SJCRH30 (cell line): ENCODE measurements at regions not wholly inside any gene's neighbourhood (a gene's known extent, or its start where the extent isn't known, plus 50 kb on each side); places are given as distances from the start of the nearest gene placed in this dataset.
"Not testable (repeated sequence)": the region's sequence is repeated elsewhere in the genome, so short reads cannot be mapped to it uniquely, and the experiment has no call there.

Experiments used
- DNase-seq, 2 experiments: peaks; one replicate each; pipeline ENCODE4 v3.0.0-alpha.2; 2015 to 2020
- H3K27ac ChIP-seq: fragments of 250-450 bp; sonication (Bioruptor Pico); 2 replicates; pipeline ENCODE4 v1.5.1; 2020; ENCODE audit warnings: mild to moderate bottlenecking, moderate library complexity
- H3K27me3 ChIP-seq: fragments of 250-450 bp; sonication (Bioruptor Pico); 2 replicates; pipeline ENCODE4 v1.5.1; 2020; ENCODE audit warnings: mild to moderate bottlenecking, moderate library complexity
- H3K36me3 ChIP-seq: fragments of 250-450 bp; sonication (Bioruptor Pico); 2 replicates; pipeline ENCODE4 v1.5.1; 2020; ENCODE audit warnings: mild to moderate bottlenecking, moderate library complexity
- H3K4me1 ChIP-seq: fragments of 250-450 bp; sonication (Bioruptor Pico); 2 replicates; pipeline ENCODE4 v1.5.1; 2020; ENCODE audit warnings: mild to moderate bottlenecking, moderate library complexity
- H3K4me3 ChIP-seq: fragments of 250-450 bp; sonication (Bioruptor Pico); 2 replicates; pipeline ENCODE4 v1.5.1; 2020; ENCODE audit warnings: mild to moderate bottlenecking, moderate library complexity
- H3K9me3 ChIP-seq: fragments of 250-450 bp; sonication (Bioruptor Pico); replicated peaks from 2 replicates; pipeline ENCODE4 v1.5.1; 2020; ENCODE audit warnings: mild to moderate bottlenecking, moderate library complexity

DNA sequence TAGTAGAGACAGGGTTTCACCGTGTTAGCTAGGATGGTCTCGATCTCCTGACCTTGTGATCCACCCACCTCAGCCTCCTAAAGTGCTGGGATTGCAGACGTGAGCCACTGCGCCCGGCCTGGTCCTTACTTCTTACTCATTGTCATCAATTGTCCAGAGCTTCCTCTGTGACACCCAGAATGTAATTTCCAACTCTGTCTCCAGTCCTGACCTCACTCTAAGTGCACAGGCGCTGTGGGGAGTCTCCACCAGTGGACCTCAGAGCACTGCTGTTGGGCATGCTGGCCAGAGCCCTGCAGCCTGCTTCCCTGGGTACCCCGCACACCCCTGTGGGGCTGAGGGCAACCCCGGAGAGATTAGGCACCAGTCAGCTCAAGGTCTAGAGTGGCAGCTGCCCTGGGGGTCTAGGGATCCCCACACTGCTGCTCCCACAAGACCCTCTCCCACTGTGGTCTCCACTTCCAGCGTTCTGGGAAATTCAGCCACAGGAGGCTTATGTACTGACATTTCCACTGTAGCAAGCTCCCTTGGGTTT lies 1140.3 kb downstream of the TBC1D22A start:
- no peak overlapping the region for H3K4me3 ChIP-seq
- H3K27ac ChIP-seq = no peak overlapping the region
- no peak for DNase-seq
- H3K36me3 ChIP-seq = no peaks in the 10 kb centered on the region
- H3K27me3 ChIP-seq = no peaks in the 10 kb centered on the region
- H3K4me1 ChIP-seq = no peaks in the 10 kb centered on the region
- H3K9me3 ChIP-seq = no peaks in the 10 kb centered on the region

DNA sequence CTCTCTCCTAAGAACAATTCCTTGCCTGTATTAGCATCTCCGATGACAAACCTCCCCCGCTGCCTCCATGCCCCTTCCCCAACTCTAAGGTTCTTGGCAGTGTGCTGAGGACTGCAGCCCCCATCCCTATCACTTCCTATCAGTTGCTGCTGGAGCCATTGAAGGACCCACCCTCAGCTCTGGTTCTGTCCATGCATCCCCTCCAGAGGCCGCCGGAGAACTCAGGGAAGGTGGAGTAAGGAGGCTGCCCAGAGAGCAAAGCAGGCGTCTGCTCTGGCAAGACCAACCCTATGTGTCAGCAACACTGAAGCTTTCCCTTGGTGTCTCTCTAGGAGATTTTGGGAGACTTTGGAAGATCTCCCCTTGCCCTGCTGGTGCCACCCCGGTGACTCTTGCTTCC lies 1139.5 kb downstream of the TBC1D22A start:
- Histone ChIP-seq H3K4me3 (no peak overlapping the region), H3K27ac (no peak overlapping the region), H3K27me3 (no peaks in the 10 kb centered on the region), H3K36me3 (no peaks in the 10 kb centered on the region), H3K9me3 (no peaks in the 10 kb centered on the region), H3K4me1 (no peaks in the 10 kb centered on the region)
- DNase-seq = no peak

DNA sequence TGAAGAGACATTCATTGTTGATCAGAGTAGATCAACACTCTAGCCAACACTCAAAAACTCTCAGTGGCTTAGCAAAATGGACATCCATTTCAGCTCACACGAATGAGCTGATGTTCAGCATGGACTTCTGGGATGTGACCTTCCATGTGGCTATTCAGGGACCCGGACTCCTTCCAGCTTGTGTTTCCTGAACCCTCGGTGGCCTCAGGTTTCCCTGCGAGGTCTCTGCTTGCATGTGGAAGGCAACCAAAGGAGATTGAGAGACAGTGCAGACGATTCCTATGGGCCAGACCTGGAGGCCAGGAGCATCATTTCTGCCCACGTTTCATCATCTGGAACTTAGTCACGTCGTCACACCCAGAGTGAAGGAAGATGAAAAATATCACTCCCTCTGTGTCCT lies 1137.4 kb downstream of the TBC1D22A start:
- DNase-seq = no peak

DNA sequence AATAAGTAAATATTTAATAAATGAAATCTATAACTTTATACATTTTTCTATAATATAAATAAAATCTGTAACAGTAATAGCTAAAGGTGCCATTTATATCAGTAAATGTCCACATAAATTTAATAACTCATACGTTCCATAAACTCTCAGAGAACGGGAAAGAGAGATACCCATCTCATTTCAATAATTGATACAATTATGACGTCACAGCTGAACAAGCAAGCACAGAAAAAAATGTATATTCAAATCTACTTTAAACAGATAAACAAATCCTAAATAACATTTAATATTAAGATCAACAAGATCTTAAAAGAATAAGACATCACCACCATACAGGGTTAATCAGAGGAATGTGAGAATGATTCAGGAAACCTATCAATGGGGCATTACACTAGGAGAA lies 1136.5 kb downstream of the TBC1D22A start:
- no peaks in the 10 kb centered on the region for H3K4me1 ChIP-seq
- no peaks in the 10 kb centered on the region for H3K36me3 ChIP-seq
- no peak overlapping the region for H3K4me3 ChIP-seq
- H3K27me3 ChIP-seq = no peaks in the 10 kb centered on the region
- no peak overlapping the region for H3K27ac ChIP-seq
- DNase-seq = no peak
- peaks cover 13% of the 10 kb centered on the region for H3K9me3 ChIP-seq

More for the DNA sequence above, 1137.4 kb downstream of the TBC1D22A start:
- no peaks in the 10 kb centered on the region for H3K36me3 ChIP-seq
- no peaks in the 10 kb centered on the region for H3K4me1 ChIP-seq
- no peaks in the 10 kb centered on the region for H3K27me3 ChIP-seq
- H3K27ac ChIP-seq = no peak overlapping the region
- H3K9me3 ChIP-seq = peaks cover 8% of the 10 kb centered on the region
- no peak overlapping the region for H3K4me3 ChIP-seq

DNA sequence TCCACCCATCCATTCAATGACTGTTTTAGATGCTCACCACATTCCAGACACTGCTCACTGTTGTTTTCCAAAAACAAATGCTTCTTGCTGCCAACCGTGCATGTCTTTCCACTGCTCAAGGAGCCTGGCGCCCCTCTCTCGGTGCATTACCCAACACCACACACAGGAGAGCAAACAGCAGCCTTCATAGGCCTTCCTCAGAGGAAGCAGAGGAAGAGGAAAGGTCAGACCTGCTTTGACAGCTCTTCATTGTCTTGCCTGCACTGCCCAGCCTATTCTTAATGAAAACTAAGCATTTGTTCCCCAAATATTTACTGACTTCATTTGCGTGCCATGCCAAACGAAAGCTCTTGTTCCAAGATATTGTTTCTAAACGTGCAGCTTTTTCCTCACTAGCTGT lies 1129.2 kb downstream of the TBC1D22A start:
- Histone ChIP-seq H3K27me3 (no peaks in the 10 kb centered on the region), H3K4me3 (no peak overlapping the region), H3K4me1 (no peaks in the 10 kb centered on the region), H3K9me3 (peaks cover 14% of the 10 kb centered on the region), H3K27ac (no peak overlapping the region), H3K36me3 (no peaks in the 10 kb centered on the region)
- DNase-seq = no peak

DNA sequence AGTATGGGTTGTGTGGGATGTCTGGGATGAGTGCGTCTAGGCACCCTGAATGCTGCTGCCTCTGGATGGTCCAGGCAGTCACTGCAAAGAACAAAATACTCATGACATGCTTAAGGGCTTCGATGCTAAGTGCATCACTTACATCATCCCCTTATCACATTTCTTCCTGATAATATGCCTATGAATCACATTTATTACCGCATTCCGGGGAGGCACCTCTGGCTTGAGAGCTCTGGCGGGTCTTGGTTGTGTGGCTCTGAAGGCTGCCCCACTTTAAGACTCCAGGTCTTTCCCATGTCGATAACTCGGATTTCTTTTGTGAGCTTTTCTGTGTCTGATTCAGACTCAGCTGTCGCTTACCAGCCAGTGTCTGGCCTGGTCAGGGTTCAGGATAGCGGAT lies 1126.4 kb downstream of the TBC1D22A start:
- Histone ChIP-seq H3K27ac (no peak overlapping the region), H3K27me3 (no peaks in the 10 kb centered on the region), H3K9me3 (no peaks in the 10 kb centered on the region; the same call in 1 of the 2 replicates), H3K36me3 (no peaks in the 10 kb centered on the region), H3K4me3 (no peak overlapping the region), H3K4me1 (no peaks in the 10 kb centered on the region)
- DNase-seq = no peak

DNA sequence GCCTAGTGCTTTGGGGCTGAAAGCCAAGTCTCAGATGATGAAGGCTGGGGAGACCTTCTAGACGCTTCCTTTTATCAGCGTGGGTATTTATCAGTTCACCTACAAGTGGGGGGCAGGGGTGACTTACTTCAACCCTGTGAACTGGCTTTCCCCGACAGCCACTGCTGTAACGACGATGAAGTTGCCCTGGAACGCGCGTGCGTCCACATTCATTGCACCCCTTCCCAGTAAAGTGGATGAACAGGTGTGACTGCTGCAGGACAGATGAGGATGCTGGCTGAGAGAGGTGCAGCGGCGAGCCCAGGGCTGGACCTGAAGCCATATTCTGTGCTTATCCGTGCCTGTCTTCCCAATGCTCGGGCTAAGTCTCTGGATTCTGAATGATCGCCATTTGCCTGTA lies 1122.3 kb downstream of the TBC1D22A start:
- no peak for DNase-seq
- no peaks in the 10 kb centered on the region for H3K27me3 ChIP-seq
- H3K4me3 ChIP-seq = no peak overlapping the region
- no peak overlapping the region for H3K27ac ChIP-seq
- no peaks in the 10 kb centered on the region for H3K4me1 ChIP-seq
- no peaks in the 10 kb centered on the region for H3K36me3 ChIP-seq
- no peaks in the 10 kb centered on the region for H3K9me3 ChIP-seq

DNA sequence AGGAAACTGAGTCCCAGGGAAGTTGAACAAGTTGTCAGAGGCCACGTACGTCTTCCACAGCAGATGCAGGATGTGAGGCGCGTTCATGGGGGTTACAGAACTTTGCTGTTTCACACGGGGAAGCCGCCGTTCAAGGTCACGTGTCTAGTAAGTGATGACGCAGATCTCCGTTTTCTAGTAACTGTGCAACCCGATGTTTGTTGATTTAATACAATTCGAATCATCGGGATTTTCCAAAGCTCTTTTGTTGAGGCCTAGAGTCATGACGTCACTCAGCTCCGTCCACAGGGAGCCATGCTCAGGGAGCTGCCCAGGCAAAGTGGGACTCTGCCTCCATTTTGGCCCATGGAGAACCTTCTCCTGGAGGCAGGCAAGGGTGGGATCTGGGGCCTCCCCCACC lies 1121.8 kb downstream of the TBC1D22A start:
- Histone ChIP-seq H3K4me3 (no peak overlapping the region), H3K27me3 (no peaks in the 10 kb centered on the region), H3K4me1 (no peaks in the 10 kb centered on the region), H3K9me3 (no peaks in the 10 kb centered on the region), H3K27ac (no peak overlapping the region), H3K36me3 (no peaks in the 10 kb centered on the region)
- no peak for DNase-seq

DNA sequence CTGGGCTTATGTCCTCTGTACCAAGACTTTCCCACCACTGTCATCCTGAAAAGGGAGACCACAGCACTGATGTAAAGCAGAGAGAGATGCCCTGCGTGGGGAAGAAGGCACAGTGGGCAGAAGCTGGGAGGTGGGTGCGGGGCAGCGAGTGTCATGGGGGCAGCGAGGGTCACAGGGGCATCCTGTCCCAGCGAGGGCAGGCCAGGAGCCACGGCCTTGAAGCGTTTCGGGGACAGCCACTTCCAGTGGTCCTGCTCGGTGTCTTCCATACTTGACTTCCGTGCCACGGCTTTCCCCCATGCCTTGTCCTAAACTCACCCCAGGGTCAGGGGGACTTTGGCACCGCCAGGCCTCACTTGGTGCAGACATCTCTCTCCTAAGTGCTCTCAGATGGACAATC lies 1121.3 kb downstream of the TBC1D22A start:
- Histone ChIP-seq H3K36me3 (no peaks in the 10 kb centered on the region), H3K4me3 (no peak overlapping the region), H3K4me1 (no peaks in the 10 kb centered on the region), H3K27me3 (no peaks in the 10 kb centered on the region), H3K9me3 (no peaks in the 10 kb centered on the region), H3K27ac (no peak overlapping the region)
- DNase-seq = no peak

DNA sequence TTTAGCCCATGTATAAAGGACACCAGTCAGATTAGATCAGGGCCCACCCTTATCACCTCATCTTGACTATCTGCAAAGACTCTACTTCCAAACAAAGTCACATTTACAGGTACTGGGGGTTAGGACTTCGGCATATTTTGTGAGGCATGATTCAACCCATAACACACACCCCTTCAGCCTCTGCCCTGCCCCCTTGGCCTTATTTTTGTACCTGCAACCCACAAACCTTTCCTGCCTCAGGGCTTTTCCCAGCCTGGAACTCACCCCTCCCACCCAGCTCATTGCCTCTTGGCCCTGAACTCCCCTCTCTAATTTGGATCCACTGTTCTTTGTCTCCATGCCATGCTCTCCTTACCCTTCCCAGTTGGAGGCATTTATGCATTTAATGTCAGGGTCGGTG lies 1116.9 kb downstream of the TBC1D22A start:
- H3K27ac ChIP-seq = no peak overlapping the region
- H3K4me1 ChIP-seq = no peaks in the 10 kb centered on the region
- no peak overlapping the region for H3K4me3 ChIP-seq
- H3K9me3 ChIP-seq = no peaks in the 10 kb centered on the region
- H3K36me3 ChIP-seq = no peaks in the 10 kb centered on the region
- H3K27me3 ChIP-seq = no peaks in the 10 kb centered on the region
- no peak for DNase-seq

DNA sequence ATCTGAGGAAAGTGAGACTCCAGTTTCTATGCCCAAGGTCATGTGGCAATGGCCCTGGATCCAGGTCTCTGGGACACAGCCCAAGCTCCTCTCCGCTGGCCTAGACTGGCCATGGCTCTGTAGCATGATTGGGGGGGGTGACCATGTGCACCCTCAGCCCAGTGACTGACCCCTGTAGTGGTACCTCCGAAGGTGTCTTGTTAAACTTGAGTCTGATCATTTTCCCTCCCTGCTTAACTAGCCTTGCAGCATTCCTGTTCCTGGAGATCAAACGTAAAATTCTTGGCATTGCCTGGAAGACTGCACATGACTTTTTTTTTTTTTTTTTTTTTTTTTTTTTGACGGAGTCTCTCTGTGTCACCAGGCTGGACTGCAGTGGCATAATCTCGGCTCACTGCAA lies 1116.0 kb downstream of the TBC1D22A start:
- 0 out of 2 replicates have a peak, but pooled peaks cover under 1% of the 10 kb centered on the region for H3K4me1 ChIP-seq
- H3K9me3 ChIP-seq = no peaks in the 10 kb centered on the region
- no peak for DNase-seq
- H3K27me3 ChIP-seq = no peaks in the 10 kb centered on the region
- H3K36me3 ChIP-seq = no peaks in the 10 kb centered on the region
- no peak overlapping the region for H3K27ac ChIP-seq
- H3K4me3 ChIP-seq = no peak overlapping the region

DNA sequence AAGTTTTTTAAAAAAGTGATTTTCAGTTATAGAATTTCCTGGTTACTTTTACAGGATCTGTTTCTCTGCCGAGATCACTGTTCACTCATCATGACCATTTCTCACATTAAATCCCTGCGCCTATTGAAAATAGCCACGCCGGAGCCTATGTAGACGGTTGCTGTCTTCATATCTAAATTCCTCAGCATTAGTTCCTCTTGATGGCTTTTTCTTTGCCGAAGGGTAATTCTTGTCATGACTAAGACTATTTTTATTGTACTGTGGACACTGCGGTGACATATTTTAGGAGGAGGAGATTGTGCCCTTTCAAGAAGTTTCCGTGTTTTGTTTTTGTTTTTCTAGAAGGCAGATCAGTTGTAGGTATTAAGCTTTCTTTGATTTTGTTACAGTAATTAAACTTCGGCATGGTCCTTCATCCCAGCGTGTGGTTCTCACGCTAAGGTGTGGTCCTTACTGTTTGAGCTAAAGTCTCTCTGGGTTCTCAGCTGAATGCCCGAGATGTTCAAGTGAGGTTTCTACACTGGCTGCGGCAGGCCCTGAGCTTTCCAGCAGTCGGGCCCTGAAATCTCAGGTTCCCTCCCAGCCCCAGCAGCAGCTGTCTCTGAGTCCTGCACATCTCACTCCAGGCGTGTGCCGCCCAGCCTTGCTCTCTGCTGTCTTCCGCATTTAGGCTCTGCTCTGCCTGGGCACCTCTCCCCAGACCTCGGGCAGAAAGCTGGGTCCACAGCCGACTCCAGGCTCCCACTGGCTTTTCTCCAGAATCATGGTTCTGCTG lies 1110.5 kb downstream of the TBC1D22A start:
- DNase-seq = peak; percentile 70 to 81
- Histone ChIP-seq H3K4me1 (0 out of 2 replicates have a peak, but pooled peaks cover 3% of the 10 kb centered on the region), H3K4me3 (peak overlapping the region; percentile 48), H3K27ac (peak overlapping the region; percentile 57), H3K27me3 (no peaks in the 10 kb centered on the region), H3K9me3 (no peaks in the 10 kb centered on the region), H3K36me3 (no peaks in the 10 kb centered on the region)

DNA sequence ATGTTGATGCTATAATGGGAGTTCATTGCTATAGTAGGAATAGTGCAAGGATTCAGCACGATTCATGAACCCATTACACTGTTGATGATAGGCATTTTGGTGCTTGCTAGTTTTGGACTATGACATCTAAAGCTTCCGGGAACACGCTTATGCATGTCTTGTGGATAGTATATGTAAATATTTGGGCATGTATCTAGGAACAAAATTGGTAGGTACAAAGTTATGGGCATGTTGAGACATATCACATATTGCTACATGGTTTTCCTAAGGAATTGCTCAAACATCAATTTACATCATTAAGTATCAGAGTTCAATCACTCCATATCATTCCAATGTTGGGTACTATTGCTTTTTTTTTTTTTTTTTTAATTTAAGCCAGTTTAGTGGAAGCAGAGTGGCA lies 1103.2 kb downstream of the TBC1D22A start:
- Histone ChIP-seq H3K4me3 (no peak overlapping the region), H3K9me3 (no peaks in the 10 kb centered on the region), H3K4me1 (no peaks in the 10 kb centered on the region), H3K27ac (no peak overlapping the region), H3K27me3 (no peaks in the 10 kb centered on the region), H3K36me3 (no peaks in the 10 kb centered on the region)
- no peak for DNase-seq

DNA sequence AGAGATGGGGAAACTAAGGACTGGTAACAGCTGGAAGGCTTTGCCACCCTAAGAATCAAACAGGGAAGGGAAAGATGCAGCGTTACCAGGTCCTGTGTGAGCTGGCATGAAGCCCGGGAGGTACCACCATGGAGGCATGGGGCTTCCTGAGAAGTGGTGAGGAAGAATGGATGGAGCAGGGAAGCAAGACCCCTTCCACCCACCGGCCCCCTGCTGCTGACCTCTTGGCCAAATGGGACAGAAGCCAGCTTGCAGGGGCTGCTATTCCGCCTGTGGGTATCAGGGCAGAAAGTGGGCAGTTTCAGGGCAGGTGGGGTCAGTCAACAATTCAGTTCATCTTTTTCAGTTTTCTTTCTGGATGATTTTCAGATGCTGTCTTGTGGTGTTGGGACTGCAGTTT lies 1099.9 kb downstream of the TBC1D22A start:
- no peak for DNase-seq

DNA sequence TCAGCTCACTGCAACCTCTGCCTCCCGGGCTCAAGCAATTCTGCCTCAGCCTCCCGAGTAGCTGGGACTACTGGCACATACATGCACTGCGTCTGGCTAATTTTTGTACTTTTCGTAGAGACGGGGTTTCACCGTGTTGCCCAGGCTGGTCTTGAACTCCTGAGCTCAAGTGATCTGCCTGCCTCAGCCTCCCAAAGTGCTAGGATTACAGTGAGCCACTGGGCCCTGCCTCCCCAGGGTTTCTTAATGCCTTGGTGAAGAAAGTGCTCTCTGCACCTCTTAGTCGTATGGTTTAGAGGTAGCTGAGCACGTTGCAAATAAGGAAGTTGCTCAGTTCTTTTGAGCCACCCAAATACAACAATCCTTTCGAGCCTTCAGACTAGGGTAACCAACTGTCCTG lies 1098.5 kb downstream of the TBC1D22A start:
- H3K27ac ChIP-seq, H3K27me3 ChIP-seq, H3K4me3 ChIP-seq, H3K9me3 ChIP-seq, H3K4me1 ChIP-seq, DNase-seq, H3K36me3 ChIP-seq: not testable (repeated sequence)

More for the DNA sequence above, 1099.9 kb downstream of the TBC1D22A start:
- Histone ChIP-seq H3K27ac (no peak overlapping the region), H3K9me3 (peaks cover 6% of the 10 kb centered on the region; the same call in 1 of the 2 replicates), H3K4me1 (peaks cover 9% of the 10 kb centered on the region; the same call in 1 of the 2 replicates), H3K36me3 (no peaks in the 10 kb centered on the region), H3K27me3 (no peaks in the 10 kb centered on the region), H3K4me3 (no peak overlapping the region)
